B cell (primary cell): ENCODE measurements at regions not wholly inside any gene's neighbourhood (a gene's known extent, or its start where the extent isn't known, plus 50 kb on each side); places are given as distances from the start of the nearest gene placed in this dataset.

Source experiments
- EZH2 ChIP-seq: IDR thresholded peaks from 2 replicates; pipeline ENCODE4 v1.6.1; 2012; ENCODE audit warnings: borderline replicate concordance, low read depth, mild to moderate bottlenecking, moderate library complexity, low read length; ENCODE audit not compliant: insufficient read depth, poor library complexity, severe bottlenecking
- TF ChIP-seq, protein P1 (sequence below): fragments of 200-600 bp; IDR thresholded peaks from one replicate; pipeline ENCODE4 v1.8.0; 2022; ENCODE audit warnings: antibody characterized with exemption, mild to moderate bottlenecking

- TF ChIP-seq, protein P1, sequence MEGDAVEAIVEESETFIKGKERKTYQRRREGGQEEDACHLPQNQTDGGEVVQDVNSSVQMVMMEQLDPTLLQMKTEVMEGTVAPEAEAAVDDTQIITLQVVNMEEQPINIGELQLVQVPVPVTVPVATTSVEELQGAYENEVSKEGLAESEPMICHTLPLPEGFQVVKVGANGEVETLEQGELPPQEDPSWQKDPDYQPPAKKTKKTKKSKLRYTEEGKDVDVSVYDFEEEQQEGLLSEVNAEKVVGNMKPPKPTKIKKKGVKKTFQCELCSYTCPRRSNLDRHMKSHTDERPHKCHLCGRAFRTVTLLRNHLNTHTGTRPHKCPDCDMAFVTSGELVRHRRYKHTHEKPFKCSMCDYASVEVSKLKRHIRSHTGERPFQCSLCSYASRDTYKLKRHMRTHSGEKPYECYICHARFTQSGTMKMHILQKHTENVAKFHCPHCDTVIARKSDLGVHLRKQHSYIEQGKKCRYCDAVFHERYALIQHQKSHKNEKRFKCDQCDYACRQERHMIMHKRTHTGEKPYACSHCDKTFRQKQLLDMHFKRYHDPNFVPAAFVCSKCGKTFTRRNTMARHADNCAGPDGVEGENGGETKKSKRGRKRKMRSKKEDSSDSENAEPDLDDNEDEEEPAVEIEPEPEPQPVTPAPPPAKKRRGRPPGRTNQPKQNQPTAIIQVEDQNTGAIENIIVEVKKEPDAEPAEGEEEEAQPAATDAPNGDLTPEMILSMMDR: no peak
- TF ChIP-seq EZH2: no peak
These were observed 462.5 kb downstream of the KLF5 start for GRCh38 chr13:73521290-73521624.
